Suprapubic skin (tissue), 4 donors: ENCODE measurements at regions not wholly inside any gene's neighbourhood (a gene's known extent, or its start where the extent isn't known, plus 50 kb on each side); places are given as distances from the start of the nearest gene placed in this dataset.

ENCODE experiments used
- DNase-seq, 2 donors: peaks; one replicate each; pipeline ENCODE4 v3.0.0-alpha.2; 2019; ENCODE audit warnings: low spot score in 2 of 2
- H3K27ac ChIP-seq: fragments of 200-600 bp; sonication (generic); one replicate; pipeline ENCODE4 v1.5.1; 2019
- H3K27me3 ChIP-seq: fragments of 200-600 bp; sonication (generic); one replicate; pipeline ENCODE4 v1.5.1; 2019
- H3K36me3 ChIP-seq: fragments of 200-600 bp; sonication (generic); one replicate; pipeline ENCODE4 v1.5.1; 2019
- H3K4me1 ChIP-seq: fragments of 200-600 bp; sonication (generic); one replicate; pipeline ENCODE4 v1.5.1; 2019
- H3K4me3 ChIP-seq: fragments of 200-600 bp; sonication (generic); one replicate; pipeline ENCODE4 v1.5.1; 2019; ENCODE audit warnings: mild to moderate bottlenecking
- H3K9me3 ChIP-seq: fragments of 200-600 bp; sonication (generic); one replicate; pipeline ENCODE4 v1.5.1; 2019
- CTCF ChIP-seq, 2 donors: fragments of 200-600 bp in 1 of 2; fragments of 450-650 bp in 1 of 2; sonication (generic) in 1 of 2; IDR thresholded peaks; one replicate each; pipeline ENCODE4 v1.5.1; 2016 to 2019; ENCODE audit warnings: antibody characterized with exemption in 2 of 2, mild to moderate bottlenecking in 1 of 2, moderate library complexity in 1 of 2
- EP300 ChIP-seq: sonication (generic); formaldehyde crosslinking; IDR thresholded peaks from one replicate; pipeline ENCODE4 v1.6.1; 2017; ENCODE audit warnings: antibody characterized with exemption
- POLR2A ChIP-seq, 2 donors: fragments of 450-650 bp; IDR thresholded peaks; one replicate each; pipeline ENCODE4 v1.6.1; 2017; ENCODE audit warnings: antibody characterized with exemption in 2 of 2, mild to moderate bottlenecking in 2 of 2, moderate library complexity in 2 of 2
- POLR2AphosphoS5 ChIP-seq, 3 donors: sonication (generic); formaldehyde crosslinking; IDR thresholded peaks; one replicate each; pipeline ENCODE4 v1.6.1; 2017; ENCODE audit warnings: antibody characterized with exemption in 3 of 3
- WGBS: methylation state at CpG from one replicate; pipeline ENCODE4 v1.1.5; 2018; 5-methylcytosine and 5-hydroxymethylcytosine counted together

- Histone ChIP-seq H3K27me3 (no peaks in the 10 kb centered on the region), H3K36me3 (no peaks in the 10 kb centered on the region), H3K9me3 (no peaks in the 10 kb centered on the region), H3K27ac (no peak overlapping the region), H3K4me3 (no peak overlapping the region), H3K4me1 (peaks cover 25% of the 10 kb centered on the region)
- TF ChIP-seq POLR2A (IDR thresholded peaks at IDR 0.05) = no peak
- no peak for TF ChIP-seq POLR2AphosphoS5 (IDR thresholded peaks at IDR 0.05)
- TF ChIP-seq EP300 = no peak
- TF ChIP-seq CTCF (IDR thresholded peaks at IDR 0.05) = no peak
- no peak for DNase-seq
Measured at GRCh38 chr3:167938516-167938915, 157.2 kb downstream of the GOLIM4 start.

GRCh38 chr3:167936019-167936418, 159.7 kb downstream of the GOLIM4 start:
- no peaks in the 10 kb centered on the region for H3K36me3 ChIP-seq
- TF ChIP-seq POLR2A (IDR thresholded peaks at IDR 0.05) (no peak), EP300 (no peak), POLR2AphosphoS5 (IDR thresholded peaks at IDR 0.05) (no peak), CTCF (IDR thresholded peaks at IDR 0.05) (no peak)
- H3K27ac ChIP-seq = no peak overlapping the region
- peaks cover 11% of the 10 kb centered on the region for H3K4me1 ChIP-seq
- no peaks in the 10 kb centered on the region for H3K9me3 ChIP-seq
- no peaks in the 10 kb centered on the region for H3K27me3 ChIP-seq
- H3K4me3 ChIP-seq = no peak overlapping the region
- DNase-seq = no peak
- 41% methylated on average over 6 of the region's 6 CpGs for WGBS

GRCh38 chr3:167930453-167930852, 165.3 kb downstream of the GOLIM4 start:
- Histone ChIP-seq H3K36me3 (no peaks in the 10 kb centered on the region), H3K9me3 (no peaks in the 10 kb centered on the region), H3K27ac (no peak overlapping the region), H3K4me3 (no peak overlapping the region), H3K4me1 (no peaks in the 10 kb centered on the region), H3K27me3 (no peaks in the 10 kb centered on the region)
- TF ChIP-seq POLR2A (IDR thresholded peaks at IDR 0.05) = no peak
- no peak for TF ChIP-seq POLR2AphosphoS5 (IDR thresholded peaks at IDR 0.05)
- TF ChIP-seq CTCF (IDR thresholded peaks at IDR 0.05) = no peak
- no peak for TF ChIP-seq EP300
- 100% methylated on average over 1 of the region's 1 CpG for WGBS
- no peak for DNase-seq

GRCh38 chr3:167929968-167930367, 165.8 kb downstream of the GOLIM4 start:
- H3K27ac ChIP-seq = no peak overlapping the region
- no peaks in the 10 kb centered on the region for H3K4me1 ChIP-seq
- TF ChIP-seq EP300 = no peak
- TF ChIP-seq POLR2AphosphoS5 (IDR thresholded peaks at IDR 0.05) = no peak
- TF ChIP-seq CTCF (IDR thresholded peaks at IDR 0.05) = no peak
- no peak for TF ChIP-seq POLR2A (IDR thresholded peaks at IDR 0.05)
- no peaks in the 10 kb centered on the region for H3K9me3 ChIP-seq
- no peaks in the 10 kb centered on the region for H3K27me3 ChIP-seq
- WGBS = 81% methylated on average over 3 of the region's 3 CpGs
- H3K36me3 ChIP-seq = no peaks in the 10 kb centered on the region
- no peak overlapping the region for H3K4me3 ChIP-seq
- no peak for DNase-seq

- Histone ChIP-seq H3K9me3 (no peaks in the 10 kb centered on the region), H3K4me3 (no peak overlapping the region), H3K4me1 (no peaks in the 10 kb centered on the region), H3K36me3 (no peaks in the 10 kb centered on the region), H3K27ac (no peak overlapping the region), H3K27me3 (no peaks in the 10 kb centered on the region)
- TF ChIP-seq CTCF (IDR thresholded peaks at IDR 0.05) = no peak
- WGBS = 83% methylated on average over 4 of the region's 4 CpGs
- DNase-seq = no peak
Measured at GRCh38 chr3:167928381-167928780, 167.3 kb downstream of the GOLIM4 start.
